ENCODE measurements at regions not wholly inside any gene's neighbourhood (a gene's known extent, or its start where the extent isn't known, plus 50 kb on each side); places are given as distances from the start of the nearest gene placed in this dataset.
A peak's percentile ranks its signal among the peaks of the same experiment; 100 is the strongest.

GRCh38 chr9:108467653-108468324 lies 388.0 kb downstream of the ACTL7B start:
- Histone ChIP-seq H3K9ac (ENCODE audit: low read depth, low read length) (no peak overlapping the region), H4K8ac (ENCODE audit: low read depth in 2 of 2, low read length in 2 of 2) (no peak overlapping the region; a peak in 1 of 4 replicates), H3K4ac (ENCODE audit: low read depth, low read length) (peak overlapping the region; percentile 54), H4K91ac (ENCODE audit: insufficient read depth, low read depth, low read length) (no peak overlapping the region), H3K27ac (ENCODE audit: insufficient read depth, low read length) (no peak overlapping the region), H2BK120ac (ENCODE audit: low read depth, low read length) (peak overlapping the region; percentile 64; the same call in 1 of the 2 replicates), H3K56ac (ENCODE audit: extremely low read depth, insufficient read depth, low read length) (no peak overlapping the region), H3K18ac (ENCODE audit: low read depth, low read length) (peak overlapping the region; percentile 27), H3K4me2 (ENCODE audit: low read depth, low read length) (peak overlapping the region; percentile 37; the same call in 1 of the 2 replicates), H2AK5ac (ENCODE audit: low read depth, low read length) (no peak overlapping the region; the same call in 1 of the 2 replicates), H3K36me3 (ENCODE audit: control insufficient read depth, insufficient read depth, low read length) (no peaks in the 10 kb centered on the region), H2AFZ (replicated peaks; ENCODE audit: low read length, poor library complexity) (peak overlapping the region; percentile 76), H3K23ac (ENCODE audit: low read depth, low read length) (peak overlapping the region; percentile 70; the same call in 1 of the 2 replicates), H2BK15ac (ENCODE audit: low read depth, low read length) (0 out of 3 replicates have a peak overlapping the region, but pooled peaks have one; percentile 2), H3K9me1 (ENCODE audit: insufficient read depth, low read length) (peaks cover 11% of the 10 kb centered on the region), H3K4me1 (ENCODE audit: control insufficient read depth, insufficient read depth, low read length) (peaks cover 9% of the 10 kb centered on the region), H2AK9ac (replicated peaks; ENCODE audit: low read depth, low read length, poor library complexity) (no peak overlapping the region), H3K27me3 (ENCODE audit: control insufficient read depth, insufficient read depth, low read length) (no peaks in the 10 kb centered on the region), H3K79me1 (ENCODE audit: low read depth in 1 of 2, low read length in 2 of 2) (no peaks in the 10 kb centered on the region), H3K14ac (replicated peaks; ENCODE audit: low read depth, low read length) (peak overlapping the region; percentile 51), H4K20me1 (ENCODE audit: insufficient read depth, low read length) (no peaks in the 10 kb centered on the region), H2BK20ac (ENCODE audit: low read depth, low read length) (peak overlapping the region; percentile 47), H2BK5ac (ENCODE audit: low read depth, low read length, poor library complexity, severe bottlenecking) (no peak overlapping the region), H4K5ac (ENCODE audit: low read depth, low read length) (no peak overlapping the region; the same call in 1 of the 2 replicates), H3K4me3 (ENCODE audit: insufficient read depth, low read depth, low read length) (no peak overlapping the region), H3K9me3 (ENCODE audit: control insufficient read depth, insufficient read depth, low read length) (no peaks in the 10 kb centered on the region)
- ATAC-seq (ENCODE audit: low read depth): peak; percentile 67
- DNase-seq: peak; percentile 47
- TF ChIP-seq ELK1 (IDR thresholded peaks at IDR 0.05; ENCODE audit: borderline replicate concordance, low read depth, low read length) (no peak), BHLHE40 (IDR thresholded peaks at IDR 0.05; ENCODE audit: low read depth, low read length) (peak; percentile 82), FOS (IDR thresholded peaks at IDR 0.05; ENCODE audit: low read depth, low read length) (no peak), NFE2L2 (IDR thresholded peaks at IDR 0.05; ENCODE audit: low read depth, low read length) (no peak), MAFK (IDR thresholded peaks at IDR 0.05; ENCODE audit: low read depth, low read length) (no peak), CTCF (conservative IDR thresholded peaks at IDR 0.05; ENCODE audit: low read depth, low read length) (no peak)
- 25% methylated on average over 1 of the region's 6 CpGs; no CpG with 5 or more reads in 1 of the 2 experiments for WGBS, 2 experiments (ENCODE audit: extremely low coverage in 2 of 2, insufficient read length in 1 of 2)
- dilution Hi-C loops (cut with HindIII; ENCODE audit: low sequenced_read_pairs, unreplicated experiment): no loop called here
- POLR2A ChIA-PET (ENCODE audit: unreplicated experiment): no interaction called here
- in situ Hi-C loops (cut with MboI; ENCODE audit: low sequenced_read_pairs): no loop called here
- BruUV-seq (replicated peaks): no TSS peak
- intact Hi-C loops (cut with micrococcal nuclease): no loop called here
- CTCF ChIA-PET: interaction anchor here (0.6 to 2.8 kb wide), 4 partner anchors 11 to 102 kb away, joined by 3 to 11 read pairs (median 5); no protein-coding TSS in a partner anchor
